K562 (cell line): ENCODE measurements at regions not wholly inside any gene's neighbourhood (a gene's known extent, or its start where the extent isn't known, plus 50 kb on each side); places are given as distances from the start of the nearest gene placed in this dataset.
A peak's percentile ranks its signal among the peaks of the same experiment; 100 is the strongest.

Experiments
- ATAC-seq: fragments of 200-7000 bp; cut with Tn5 transposase; 3 replicates; pipeline ENCODE4 v1.9.1; 2020; ENCODE audit warnings: moderate library complexity
- BruUV-seq: library from RNA; stranded (reverse); fragments of 400-500 nt; replicated peaks from 2 replicates; lab custom pipeline; 2021; lab: Mats Ljungman, UMichigan
- CTCF ChIA-PET: fragments of 300-600 bp; formaldehyde crosslinking; extraction: SDS; loops from one replicate; lab custom pipeline; 2021; ENCODE audit warnings: low intra/inter-chr PET ratio; lab: Yijun Ruan, JAX
- POLR2A ChIA-PET: fragments of 300-600, 350-650 bp; sonication (Branson Sonifier 250); formaldehyde crosslinking; extraction: SDS; loops from one replicate; lab custom pipeline; 2021; ENCODE audit warnings: antibody characterized with exemption, inconsistent platforms; lab: Yijun Ruan, JAX
- DNase-seq, 4 experiments: peaks; one replicate each; pipeline versions ENCODE4 v3.0.0 to v3.0.0-alpha.2; 2011 to 2018; ENCODE audit warnings: low spot score in 3 of 4, mixed read lengths in 3 of 4; ENCODE audit errors: extremely low read depth in 1 of 4
- FAIRE-seq: peaks from 2 replicates; lab custom pipeline; 2011; peaks lifted over from hg19 to GRCh38; lab: Jason Lieb, UNC
- H2AFZ ChIP-seq: 2 replicates; pipeline ENCODE4 v1.6.0; 2011; ENCODE audit warnings: low read depth, low read length, control low read depth, inconsistent platforms
- H3K27ac ChIP-seq: fragments of 200-600 bp; 3 replicates; pipeline ENCODE4 v1.8.0; 2011; ENCODE audit warnings: low read depth, mild to moderate bottlenecking, control low read depth, inconsistent platforms, low read length, moderate library complexity, mixed read lengths; ENCODE audit errors: extremely low read depth
- H3K27me3 ChIP-seq, 2 experiments: fragments of 300-600 bp in 1 of 2; 2 replicates in 1 of 2; 3 replicates in 1 of 2; pipeline versions ENCODE4 v1.6.0 to v1.8.0; 2011; ENCODE audit warnings: inconsistent platforms in 2 of 2, low read length in 2 of 2, mild to moderate bottlenecking in 1 of 2, mixed read lengths in 1 of 2, moderate library complexity in 1 of 2; ENCODE audit not compliant: control insufficient read depth in 2 of 2, insufficient read depth in 2 of 2
- H3K36me3 ChIP-seq: fragments of 300-600 bp; 3 replicates; pipeline ENCODE4 v1.8.0; 2011; ENCODE audit warnings: mild to moderate bottlenecking, low read length, inconsistent platforms; ENCODE audit not compliant: control insufficient read depth, insufficient read depth
- H3K4me1 ChIP-seq, 2 experiments: fragments of 200-600 bp in 1 of 2; replicated peaks in 1 of 2; 2 replicates in 1 of 2; 3 replicates in 1 of 2; pipeline versions ENCODE4 v1.5.1 to v1.8.0; 2011; ENCODE audit warnings: inconsistent platforms in 2 of 2, low read length in 2 of 2, mild to moderate bottlenecking in 1 of 2, mixed read lengths in 1 of 2, moderate library complexity in 1 of 2; ENCODE audit not compliant: control insufficient read depth in 2 of 2, insufficient read depth in 2 of 2
- H3K4me2 ChIP-seq: 2 replicates; pipeline ENCODE4 v1.6.1; 2011; ENCODE audit warnings: low read length, control low read depth, inconsistent platforms, mixed read lengths; ENCODE audit not compliant: insufficient read depth
- H3K4me3 ChIP-seq: fragments of 200-600 bp; sonication (generic), shearing (Covaris generic); 2 replicates; pipeline ENCODE4 v1.5.1; 2016; ENCODE audit warnings: control low read depth, inconsistent platforms
- H3K79me2 ChIP-seq: fragments of 200-600 bp; 3 replicates; pipeline ENCODE4 v1.8.0; 2011; ENCODE audit warnings: low read length, inconsistent platforms; ENCODE audit not compliant: control insufficient read depth, insufficient read depth
- H3K9ac ChIP-seq, 2 experiments: 2 replicates each; pipeline versions ENCODE4 v1.6.0 to v1.6.1; 2011; ENCODE audit warnings: low read depth in 2 of 2, low read length in 2 of 2, control low read depth in 1 of 2, inconsistent platforms in 1 of 2, mild to moderate bottlenecking in 1 of 2, mixed read lengths in 1 of 2; ENCODE audit not compliant: insufficient read depth in 1 of 2
- H3K9me1 ChIP-seq: one replicate; pipeline ENCODE4 v1.6.0; 2011; ENCODE audit warnings: inconsistent platforms, mild to moderate bottlenecking, low read length, moderate library complexity; ENCODE audit not compliant: control insufficient read depth, insufficient read depth
- H3K9me3 ChIP-seq: replicated peaks from 2 replicates; pipeline ENCODE4 v1.5.1; 2011; ENCODE audit warnings: low read depth, low read length, inconsistent platforms; ENCODE audit not compliant: control insufficient read depth, insufficient read depth
- H4K20me1 ChIP-seq: replicated peaks from 2 replicates; pipeline ENCODE4 v1.6.1; 2011; ENCODE audit warnings: low read length, inconsistent platforms, mixed read lengths; ENCODE audit not compliant: control insufficient read depth, insufficient read depth
- BCOR ChIP-seq: fragments of 450-650 bp; IDR thresholded peaks from 2 replicates; pipeline ENCODE4 v1.6.1; 2016
- CREB3 ChIP-seq: fragments of 450-650 bp; conservative IDR thresholded peaks from 2 replicates; pipeline ENCODE4 v1.6.1; 2016; ENCODE audit warnings: missing genetic modification characterization, low read depth, mild to moderate bottlenecking, missing compliant biosample characterization, moderate library complexity
- DNMT1 ChIP-seq: fragments of 450-650 bp; IDR thresholded peaks from 2 replicates; pipeline ENCODE4 v1.6.1; 2016; ENCODE audit warnings: antibody characterized with exemption, mild to moderate bottlenecking
- SRF ChIP-seq, 2 experiments: fragments of 250-450, 450-650 bp in 1 of 2; sonication (Bioruptor Pico) in 1 of 2; sonication (generic) in 1 of 2; formaldehyde crosslinking; IDR thresholded peaks; 2 replicates each; pipeline versions ENCODE4 v1.5.0 to v1.5.1; 2020 to 2022; ENCODE audit warnings: mild to moderate bottlenecking in 1 of 2, missing genetic modification reagents in 1 of 2
- TBP ChIP-seq: optimal IDR thresholded peaks from 2 replicates; pipeline ENCODE3; 2011; ENCODE audit warnings: low read depth, low read length, improper control_type of control experiment
- ZFP36 ChIP-seq: fragments of 150-350 bp; IDR thresholded peaks from 2 replicates; pipeline ENCODE4 v1.6.1; 2018; ENCODE audit warnings: low read length, low read depth; ENCODE audit not compliant: partially characterized antibody
- WGBS: fragments of 100-300 bp; shearing (Covaris generic); methylation state at CpG from one replicate; pipeline ENCODE4 v1.1.6; 2016; ENCODE audit warnings: low coverage, mixed read lengths; ENCODE audit not compliant: insufficient coverage; ENCODE audit errors: missing lambda C conversion rate; 5-methylcytosine and 5-hydroxymethylcytosine counted together
- in situ Hi-C: fragments of 300-500 bp; cut with MboI; formaldehyde crosslinking; loops from 4 replicates; pipeline ENCODE4 v1.15.0; 2018; ENCODE audit warnings: inconsistent platforms, mixed read lengths
- intact Hi-C: fragments of 100-400 bp; cut with micrococcal nuclease; formaldehyde crosslinking; loops from 2 replicates; pipeline ENCODE4 v1.14.2; 2022
- TF ChIP-seq, protein P1 (sequence below): fragments of 250-450 bp; sonication (Bioruptor Pico); IDR thresholded peaks from 2 replicates; pipeline ENCODE4 v1.9.0; 2021; ENCODE audit warnings: mild to moderate bottlenecking

DNA sequence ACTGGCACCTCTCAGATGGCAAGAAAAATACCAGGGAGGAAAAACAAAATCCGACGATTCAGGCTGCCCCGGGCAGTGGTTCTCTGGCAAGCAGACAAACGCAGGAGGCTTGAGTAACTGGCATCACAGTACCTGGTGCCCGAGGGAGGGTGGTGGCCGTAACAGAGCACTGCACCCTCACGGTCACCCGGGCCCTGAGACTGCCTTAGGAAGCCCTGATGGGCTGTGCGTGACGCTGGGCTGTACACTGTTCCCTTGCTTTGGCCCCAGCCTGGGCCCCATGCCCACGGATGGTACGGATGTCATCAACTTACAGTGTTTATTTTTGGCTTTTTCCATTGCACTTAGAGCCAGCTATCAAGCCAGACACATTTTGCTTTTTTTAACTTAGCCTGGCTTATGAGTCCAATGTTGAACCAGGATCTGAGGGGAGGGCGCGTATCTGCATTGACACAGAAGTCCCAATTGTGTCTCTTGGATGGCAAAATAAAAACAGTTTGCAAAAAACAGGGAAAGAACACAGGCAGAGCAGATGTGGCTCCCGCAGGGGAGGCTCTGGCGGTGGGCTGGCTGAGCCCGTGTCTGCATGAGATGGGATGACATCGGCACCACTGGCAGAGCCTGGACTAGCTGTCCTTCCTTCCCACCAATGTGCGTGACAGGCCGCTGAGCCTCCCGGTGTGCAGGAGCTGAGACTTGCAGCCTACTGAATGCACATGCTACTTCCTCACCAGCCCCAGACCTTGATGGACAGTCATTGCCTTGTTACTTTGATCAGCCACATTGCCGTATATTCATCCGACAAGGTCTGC is 287.7 kb downstream of the FOXL1 start:
- ChIA-PET CTCF (no interaction called here), POLR2A (no interaction called here)
- in situ Hi-C loops, result no loop called here
- H3K27me3 ChIP-seq, result peaks cover 5 to 65% of the 10 kb centered on the region in 2 experiments; a peak in 3 of 5 replicates
- DNase-seq (no peak), ATAC-seq (no peak), FAIRE-seq (no peak)
- H4K20me1 ChIP-seq, result no peaks in the 10 kb centered on the region
- H3K9me3 ChIP-seq, result no peaks in the 10 kb centered on the region
- TF ChIP-seq, protein P1, sequence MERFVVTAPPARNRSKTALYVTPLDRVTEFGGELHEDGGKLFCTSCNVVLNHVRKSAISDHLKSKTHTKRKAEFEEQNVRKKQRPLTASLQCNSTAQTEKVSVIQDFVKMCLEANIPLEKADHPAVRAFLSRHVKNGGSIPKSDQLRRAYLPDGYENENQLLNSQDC, result no peak
- no peak for TF ChIP-seq TBP
- no peak overlapping the region for H3K4me2 ChIP-seq
- no peak overlapping the region for H2AFZ ChIP-seq
- BruUV-seq, result no TSS peak
- no peaks in the 10 kb centered on the region for H3K36me3 ChIP-seq
- 12% methylated on average over 23 of the region's 23 CpGs for whole genome bisulfite sequencing
- H3K9ac ChIP-seq, result no peak overlapping the region
- H3K4me3 ChIP-seq, result no peak overlapping the region
- H3K79me2 ChIP-seq, result no peaks in the 10 kb centered on the region
- H3K27ac ChIP-seq, result no peak overlapping the region
- no peaks in the 10 kb centered on the region for H3K9me1 ChIP-seq
- intact Hi-C loops, result no loop called here
- peaks cover 0 to 12% of the 10 kb centered on the region in 2 experiments; a peak in 3 of 5 replicates for H3K4me1 ChIP-seq

DNA sequence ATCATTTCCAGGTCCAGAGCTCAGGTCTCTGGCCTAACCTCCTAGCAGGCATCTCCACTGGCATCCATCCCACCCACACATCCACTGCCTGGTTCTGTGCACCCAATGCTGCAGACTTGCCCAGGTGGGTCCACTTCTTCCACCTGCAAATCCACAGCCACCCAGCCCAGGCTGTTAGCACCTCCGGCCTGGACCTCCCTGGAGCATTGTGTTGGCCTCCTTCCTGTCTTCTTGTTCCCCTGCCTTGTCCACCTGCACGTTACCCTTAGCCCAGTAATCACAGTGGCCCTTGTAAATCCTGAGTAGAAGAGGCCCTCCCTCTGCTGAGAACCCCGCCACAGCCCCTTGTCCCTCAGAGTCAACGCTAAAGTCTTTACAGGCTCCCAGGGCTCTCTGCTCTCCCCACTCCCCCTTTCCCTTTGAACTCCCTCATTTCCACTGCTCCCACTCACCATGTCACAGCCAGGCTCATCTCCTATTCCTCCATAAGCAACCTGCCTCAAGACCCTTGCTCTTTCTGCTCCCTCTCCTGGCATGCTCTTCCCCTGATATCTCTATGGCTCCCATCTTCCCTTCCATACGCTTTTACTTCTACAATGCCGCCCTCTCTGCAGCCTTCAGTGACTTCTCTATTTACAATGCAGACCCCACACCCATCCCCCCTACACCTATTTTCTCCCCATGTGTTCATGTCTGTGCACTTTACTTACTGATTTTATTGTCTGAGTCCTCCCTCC is 288.8 kb downstream of the FOXL1 start:
- WGBS, result 2% methylated on average over 6 of the region's 6 CpGs
- no peak for ATAC-seq
- CTCF ChIA-PET, result no interaction called here
- DNase-seq, result no peak
- no TSS peak for BruUV-seq
- H3K9me1 ChIP-seq, result no peaks in the 10 kb centered on the region
- H4K20me1 ChIP-seq, result no peaks in the 10 kb centered on the region
- H3K27me3 ChIP-seq, result peaks cover 5 to 68% of the 10 kb centered on the region in 2 experiments; a peak in 3 of 5 replicates
- no peak overlapping the region for H2AFZ ChIP-seq
- peaks cover 0 to 12% of the 10 kb centered on the region in 2 experiments; a peak in 3 of 5 replicates for H3K4me1 ChIP-seq
- H3K9ac ChIP-seq, result no peak overlapping the region
- intact Hi-C loops, result no loop called here
- no peak for FAIRE-seq
- no peaks in the 10 kb centered on the region for H3K36me3 ChIP-seq
- no peaks in the 10 kb centered on the region for H3K9me3 ChIP-seq
- no peak overlapping the region for H3K27ac ChIP-seq
- no peak overlapping the region for H3K4me2 ChIP-seq
- H3K4me3 ChIP-seq, result no peak overlapping the region
- TF ChIP-seq CREB3 (tag) (no peak), SRF (CRISPR knock-in tag; IDR thresholded peaks at IDR 0.05) (no peak), DNMT1 (no peak), BCOR (peak; percentile 38; the same call in 1 of the 2 replicates), ZFP36 (peak; percentile 40)
- TF ChIP-seq, all 486 proteins: peak for 2
- in situ Hi-C loops, result no loop called here
- H3K79me2 ChIP-seq, result no peaks in the 10 kb centered on the region
- POLR2A ChIA-PET, result interaction anchor here (0.6 kb wide), 1 partner anchor 59 kb away, joined by 3 read pairs; no protein-coding TSS in a partner anchor
